ENCODE measurements at regions not wholly inside any gene's neighbourhood (a gene's known extent, or its start where the extent isn't known, plus 50 kb on each side); places are given as distances from the start of the nearest gene placed in this dataset.

DNA sequence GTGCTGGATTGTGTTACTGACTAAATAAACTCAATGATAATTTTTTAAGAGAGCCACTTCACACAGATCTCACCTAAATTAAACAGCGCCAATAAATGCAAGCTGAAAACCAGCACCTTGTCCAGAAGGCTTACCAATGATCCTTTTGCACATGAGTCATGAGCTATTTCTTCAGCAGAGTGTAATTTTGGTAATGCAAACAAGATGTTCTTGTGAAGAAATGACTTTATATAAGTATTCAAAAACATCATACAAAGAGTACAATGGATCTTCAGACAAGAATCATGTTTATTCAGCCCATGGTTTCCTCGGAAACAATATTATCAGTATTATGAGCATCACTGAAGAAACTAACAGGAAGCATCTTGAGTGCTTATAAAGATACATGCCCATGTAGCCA is 263.8 kb upstream of the UBE2E2 start:
- Histone ChIP-seq H3K9me3 (no peaks in the 10 kb centered on the region), H3K27me3 (no peaks in the 10 kb centered on the region), H3K27ac (peak overlapping the region; percentile 63 to 84 (median 70)), H3K4me1 (peaks cover 8 to 47% (median 17%) of the 10 kb centered on the region in 3 donors), H3K4me3 (no peak overlapping the region), H3K36me3 (no peaks in the 10 kb centered on the region)
- WGBS, 2 donors (ENCODE audit: low coverage in 1 of 2) = 16 to 20% methylated on average over 2 of the region's 2 CpGs
- peak; percentile 43 for TF ChIP-seq POLR2AphosphoS5 (IDR thresholded peaks at IDR 0.05)
- TF ChIP-seq, protein P1, sequence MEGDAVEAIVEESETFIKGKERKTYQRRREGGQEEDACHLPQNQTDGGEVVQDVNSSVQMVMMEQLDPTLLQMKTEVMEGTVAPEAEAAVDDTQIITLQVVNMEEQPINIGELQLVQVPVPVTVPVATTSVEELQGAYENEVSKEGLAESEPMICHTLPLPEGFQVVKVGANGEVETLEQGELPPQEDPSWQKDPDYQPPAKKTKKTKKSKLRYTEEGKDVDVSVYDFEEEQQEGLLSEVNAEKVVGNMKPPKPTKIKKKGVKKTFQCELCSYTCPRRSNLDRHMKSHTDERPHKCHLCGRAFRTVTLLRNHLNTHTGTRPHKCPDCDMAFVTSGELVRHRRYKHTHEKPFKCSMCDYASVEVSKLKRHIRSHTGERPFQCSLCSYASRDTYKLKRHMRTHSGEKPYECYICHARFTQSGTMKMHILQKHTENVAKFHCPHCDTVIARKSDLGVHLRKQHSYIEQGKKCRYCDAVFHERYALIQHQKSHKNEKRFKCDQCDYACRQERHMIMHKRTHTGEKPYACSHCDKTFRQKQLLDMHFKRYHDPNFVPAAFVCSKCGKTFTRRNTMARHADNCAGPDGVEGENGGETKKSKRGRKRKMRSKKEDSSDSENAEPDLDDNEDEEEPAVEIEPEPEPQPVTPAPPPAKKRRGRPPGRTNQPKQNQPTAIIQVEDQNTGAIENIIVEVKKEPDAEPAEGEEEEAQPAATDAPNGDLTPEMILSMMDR (IDR thresholded peaks at IDR 0.05) = no peak
- no peak for TF ChIP-seq POLR2A (IDR thresholded peaks at IDR 0.05)
- no peak for ATAC-seq

DNA sequence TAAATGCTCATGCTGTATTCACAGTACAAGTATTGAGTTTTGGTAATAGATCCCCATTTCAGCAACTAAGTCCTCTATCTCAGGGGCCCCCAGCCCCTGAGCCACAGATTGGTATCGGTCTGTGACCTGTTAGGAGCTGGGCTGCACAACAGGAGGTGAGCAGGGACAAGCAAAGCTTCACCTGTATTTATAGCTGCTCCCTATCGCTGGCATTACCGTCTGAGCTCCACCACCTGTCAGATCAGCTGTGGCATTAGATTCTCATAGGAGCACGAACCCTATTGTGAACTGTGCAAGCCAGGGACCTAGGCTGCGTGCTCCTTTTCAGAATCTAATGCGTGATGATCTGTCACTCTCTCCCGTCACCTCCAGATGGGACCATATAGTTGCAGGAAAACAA is 262.8 kb upstream of the UBE2E2 start:
- TF ChIP-seq POLR2AphosphoS5 (IDR thresholded peaks at IDR 0.05) (no peak), EP300 (IDR thresholded peaks at IDR 0.05) (no peak)
- peak overlapping the region in 2 of 4 donors; percentile 72 to 84 for H3K27ac ChIP-seq
- ATAC-seq = no peak
- H3K9me3 ChIP-seq = no peaks in the 10 kb centered on the region
- H3K27me3 ChIP-seq = no peaks in the 10 kb centered on the region
- no peak overlapping the region for H3K4me3 ChIP-seq
- H3K4me1 ChIP-seq = peaks cover 8 to 40% (median 17%) of the 10 kb centered on the region in 3 donors
- WGBS, 2 donors (ENCODE audit: low coverage in 1 of 2) = 96% methylated on average over 5 of the region's 7 CpGs; no CpG with 5 or more reads in 1 of the 2 donors
- no peaks in the 10 kb centered on the region for H3K36me3 ChIP-seq

DNA sequence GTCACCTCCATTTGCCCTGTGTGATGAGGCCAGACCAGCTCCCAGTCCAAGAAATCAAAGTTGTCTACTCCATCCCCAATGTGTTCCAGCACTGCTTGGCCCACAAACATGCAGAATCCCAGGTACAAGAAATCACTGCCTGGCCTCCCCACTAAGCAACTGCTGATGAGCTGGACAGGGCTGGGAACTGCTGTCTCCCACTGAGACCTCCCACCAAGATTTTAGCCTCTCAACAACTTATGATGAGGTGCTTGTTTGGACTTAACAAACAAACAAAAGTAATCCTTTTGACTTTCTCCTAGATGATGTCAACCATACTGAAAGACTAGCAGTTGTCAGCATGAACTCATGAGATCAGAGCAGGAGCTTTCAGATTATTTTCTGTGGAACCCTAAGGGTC is 260.1 kb upstream of the UBE2E2 start:
- no peaks in the 10 kb centered on the region for H3K36me3 ChIP-seq
- TF ChIP-seq EP300 (IDR thresholded peaks at IDR 0.05) (no peak), POLR2A (IDR thresholded peaks at IDR 0.05) (no peak), POLR2AphosphoS5 (IDR thresholded peaks at IDR 0.05) (no peak)
- TF ChIP-seq, protein P1 (IDR thresholded peaks at IDR 0.05) = no peak
- no peak for ATAC-seq
- no peak overlapping the region for H3K27ac ChIP-seq
- H3K4me3 ChIP-seq = no peak overlapping the region
- H3K9me3 ChIP-seq = no peaks in the 10 kb centered on the region
- H3K4me1 ChIP-seq = peaks cover 8 to 29% (median 9%) of the 10 kb centered on the region in 3 donors
- H3K27me3 ChIP-seq = no peaks in the 10 kb centered on the region

DNA sequence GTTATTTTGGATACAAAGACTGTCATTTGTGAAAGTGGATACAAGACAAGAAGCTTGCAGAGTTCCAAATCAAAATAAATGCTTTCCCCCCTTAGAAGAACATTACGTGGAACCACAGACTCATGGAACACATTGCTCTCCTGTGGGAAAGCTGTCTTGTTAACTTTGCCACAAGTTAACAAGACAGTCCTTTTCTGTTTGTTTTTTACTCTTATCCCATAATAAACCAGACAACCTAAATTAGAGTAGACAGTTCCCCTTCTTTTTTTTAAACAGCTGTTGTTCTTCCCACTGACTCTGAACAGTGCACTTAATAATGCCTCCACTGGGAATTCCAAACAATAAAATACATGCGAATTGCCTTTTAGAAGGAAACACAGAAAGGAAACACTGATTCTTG is 255.3 kb upstream of the UBE2E2 start:
- Histone ChIP-seq H3K4me1 (peaks cover 0 to 11% (median 0%) of the 10 kb centered on the region in 3 donors), H3K27me3 (no peaks in the 10 kb centered on the region), H3K9me3 (no peaks in the 10 kb centered on the region), H3K27ac (no peak overlapping the region), H3K36me3 (no peaks in the 10 kb centered on the region), H3K4me3 (no peak overlapping the region)
- ATAC-seq = no peak
- 61 to 62% methylated on average over 2 of the region's 2 CpGs for WGBS, 2 donors (ENCODE audit: low coverage in 1 of 2)
- TF ChIP-seq POLR2A (IDR thresholded peaks at IDR 0.05) = no peak
- TF ChIP-seq, protein P1 (IDR thresholded peaks at IDR 0.05) = no peak
- TF ChIP-seq POLR2AphosphoS5 (IDR thresholded peaks at IDR 0.05) = no peak
- no peak for TF ChIP-seq EP300 (IDR thresholded peaks at IDR 0.05)

DNA sequence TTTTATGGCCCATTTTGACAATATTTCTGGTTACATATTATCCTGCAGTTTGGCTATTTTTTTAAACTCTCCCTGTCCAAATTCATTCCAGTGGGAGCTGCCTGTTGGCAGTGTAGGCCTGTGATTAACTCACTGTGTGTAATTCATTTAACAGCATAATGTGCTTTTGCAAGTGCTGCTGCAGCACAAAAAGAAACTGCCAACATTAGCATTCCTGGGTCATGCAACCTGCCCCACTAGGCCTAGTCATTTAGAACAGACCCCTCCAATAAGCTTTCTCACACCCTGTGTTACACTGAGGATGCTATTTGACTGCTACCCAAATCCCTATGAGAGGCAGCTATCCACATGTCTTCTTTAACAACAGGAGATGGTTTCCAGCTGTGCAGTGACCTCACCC is 251.2 kb upstream of the UBE2E2 start:
- Histone ChIP-seq H3K27ac (no peak overlapping the region), H3K27me3 (no peaks in the 10 kb centered on the region), H3K9me3 (no peaks in the 10 kb centered on the region), H3K4me1 (peaks cover 0 to 11% (median 0%) of the 10 kb centered on the region in 3 donors), H3K4me3 (no peak overlapping the region), H3K36me3 (no peaks in the 10 kb centered on the region)
- TF ChIP-seq EP300 (IDR thresholded peaks at IDR 0.05) (no peak), POLR2AphosphoS5 (IDR thresholded peaks at IDR 0.05) (no peak), POLR2A (IDR thresholded peaks at IDR 0.05) (no peak)
- TF ChIP-seq, protein P1 (IDR thresholded peaks at IDR 0.05) = no peak
- ATAC-seq = peak; percentile 50

Data from gastroesophageal sphincter (tissue), 4 donors.